NCI-H2107 treated with DMSO at 0.1 percent for 48 hours (cell line): ENCODE measurements at regions not wholly inside any gene's neighbourhood (a gene's known extent, or its start where the extent isn't known, plus 50 kb on each side); places are given as distances from the start of the nearest gene placed in this dataset.
A peak's percentile ranks its signal among the peaks of the same experiment; 100 is the strongest.
"Not testable (repeated sequence)": the region's sequence is repeated elsewhere in the genome, so short reads cannot be mapped to it uniquely, and the experiment has no call there.

ENCODE experiments used
- DNase-seq: peaks from one replicate; lab custom pipeline; 2025; ENCODE audit not compliant: unreplicated experiment; lab: John Stamatoyannopoulos, UW

DNA sequence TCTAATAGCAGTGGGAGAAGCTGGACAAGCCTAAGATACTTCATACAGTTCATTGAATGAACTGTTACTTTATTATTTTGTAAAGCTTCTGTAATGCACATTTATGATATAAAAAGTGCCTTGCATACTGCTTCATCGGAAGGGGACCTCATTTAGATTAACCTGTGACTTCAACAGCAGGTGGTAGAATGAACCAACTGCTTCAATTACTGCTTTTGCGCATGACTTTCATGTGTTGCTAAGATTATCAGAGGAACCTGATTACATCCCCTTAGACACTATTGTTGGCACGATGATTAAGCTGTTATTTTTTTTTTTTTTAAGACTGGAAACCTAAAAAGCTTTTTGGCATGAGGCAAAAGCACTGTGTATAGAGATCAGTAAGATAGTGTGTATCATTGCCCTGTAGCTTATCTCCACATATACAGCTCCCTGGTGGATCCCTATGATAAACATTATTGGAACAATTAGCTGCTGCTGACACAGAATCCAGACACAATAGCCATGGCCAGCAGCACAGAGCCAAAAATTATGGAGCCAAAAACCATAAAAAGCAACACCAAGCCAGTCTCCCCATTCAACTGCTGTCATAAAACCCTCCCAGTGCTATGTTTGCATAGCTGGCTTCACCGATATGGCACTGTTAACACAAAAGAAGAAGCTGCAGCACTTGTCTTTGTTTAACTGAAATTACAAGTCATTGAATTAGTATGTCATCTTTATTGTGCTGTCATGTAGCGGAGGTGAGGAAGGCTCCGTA is 731.6 kb upstream of the MMS22L start:
- DNase-seq = peak; percentile 21

DNA sequence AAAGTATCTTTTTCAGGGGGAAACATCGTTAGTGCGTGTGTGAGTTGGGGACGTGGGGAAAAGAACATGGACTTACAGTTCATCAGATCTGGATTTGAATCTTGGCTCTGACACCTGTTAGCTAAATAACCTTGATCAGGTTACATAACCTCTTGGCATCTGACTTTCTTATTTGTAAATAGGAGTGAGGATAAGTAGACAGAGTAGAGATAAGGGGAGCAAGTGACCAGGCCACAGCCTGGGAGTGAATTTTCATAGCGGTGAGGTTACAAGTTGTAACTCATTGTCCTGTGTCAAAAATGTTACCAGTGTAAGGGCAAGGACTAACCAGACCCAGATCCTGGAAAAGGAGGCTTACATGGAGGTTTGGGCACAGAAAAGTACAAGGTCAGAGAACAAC is 733.5 kb upstream of the MMS22L start:
- DNase-seq = no peak

DNA sequence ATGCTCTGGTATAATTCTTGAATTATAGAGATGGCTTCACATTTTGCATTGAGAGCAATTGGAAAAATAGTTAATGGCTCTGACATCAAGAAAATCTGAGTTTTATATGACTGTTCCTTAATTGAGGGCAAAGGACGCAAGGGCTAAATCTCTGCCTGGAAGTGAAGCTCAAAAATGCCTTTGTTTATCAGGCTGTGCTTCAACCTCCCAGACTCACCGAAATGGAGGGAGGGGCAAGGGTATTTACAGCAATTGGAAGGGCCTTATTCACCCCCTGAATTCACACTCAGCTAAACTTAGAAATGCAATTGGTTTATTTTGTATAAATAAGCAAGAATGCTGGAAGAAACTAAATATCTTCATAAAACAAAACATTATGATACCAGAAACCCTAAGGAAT is 737.2 kb upstream of the MMS22L start:
- no peak for DNase-seq

DNA sequence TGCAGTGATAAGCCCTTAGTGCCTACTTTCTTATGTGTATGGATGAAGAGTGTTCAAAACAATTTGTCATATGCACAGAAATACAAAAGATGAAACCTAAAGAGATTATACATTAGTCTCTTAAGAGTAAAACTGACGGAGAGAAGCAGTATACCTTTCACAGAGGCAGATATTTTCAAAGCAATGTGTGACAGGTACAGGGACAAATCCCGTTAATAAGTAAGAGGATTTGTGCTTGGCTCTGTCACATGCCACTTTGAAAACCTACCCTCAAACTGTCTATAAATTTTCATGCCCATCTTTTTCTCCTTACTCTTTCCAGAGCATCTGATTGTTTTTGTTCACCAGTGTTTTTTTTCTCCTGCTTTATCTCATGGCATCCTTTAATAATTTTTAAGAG is 741.3 kb upstream of the MMS22L start:
- no peak for DNase-seq

DNA sequence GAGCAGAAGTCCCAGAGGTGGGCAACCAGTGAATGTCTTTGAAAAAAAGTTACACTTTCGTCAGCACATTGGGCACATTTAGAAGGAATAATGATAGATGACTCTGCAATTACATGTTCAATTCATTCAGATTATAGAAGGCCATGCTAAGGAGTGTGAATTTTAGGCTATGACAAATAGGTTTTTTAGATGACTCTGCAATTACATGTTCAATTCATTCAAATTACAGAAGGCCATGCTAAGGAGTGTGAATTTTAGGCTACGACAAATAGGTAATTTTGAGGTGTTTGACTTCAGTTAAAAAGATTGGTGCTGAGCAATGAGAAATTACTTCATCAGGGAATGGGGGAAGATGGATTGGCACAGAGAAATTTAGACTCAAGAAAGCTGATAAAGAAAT is 744.9 kb upstream of the MMS22L start:
- no peak for DNase-seq

DNA sequence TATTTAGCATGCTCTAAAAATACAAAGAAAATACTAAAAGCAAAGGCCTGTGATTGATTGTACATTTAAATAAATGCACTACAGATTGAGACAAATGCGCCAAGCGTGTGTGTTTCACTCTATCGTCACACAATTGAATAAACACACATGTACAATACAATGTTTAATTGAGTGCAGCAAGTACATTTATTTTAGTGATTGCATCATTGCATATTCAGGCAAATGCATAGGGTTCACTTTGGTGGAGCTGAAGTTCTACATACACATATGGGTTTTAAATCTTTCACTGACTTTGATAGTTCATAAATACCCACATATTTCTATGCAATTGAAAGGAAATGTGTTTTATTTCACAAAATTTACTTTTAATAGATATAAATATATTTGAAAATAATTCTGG is 750.6 kb upstream of the MMS22L start:
- no peak for DNase-seq

DNA sequence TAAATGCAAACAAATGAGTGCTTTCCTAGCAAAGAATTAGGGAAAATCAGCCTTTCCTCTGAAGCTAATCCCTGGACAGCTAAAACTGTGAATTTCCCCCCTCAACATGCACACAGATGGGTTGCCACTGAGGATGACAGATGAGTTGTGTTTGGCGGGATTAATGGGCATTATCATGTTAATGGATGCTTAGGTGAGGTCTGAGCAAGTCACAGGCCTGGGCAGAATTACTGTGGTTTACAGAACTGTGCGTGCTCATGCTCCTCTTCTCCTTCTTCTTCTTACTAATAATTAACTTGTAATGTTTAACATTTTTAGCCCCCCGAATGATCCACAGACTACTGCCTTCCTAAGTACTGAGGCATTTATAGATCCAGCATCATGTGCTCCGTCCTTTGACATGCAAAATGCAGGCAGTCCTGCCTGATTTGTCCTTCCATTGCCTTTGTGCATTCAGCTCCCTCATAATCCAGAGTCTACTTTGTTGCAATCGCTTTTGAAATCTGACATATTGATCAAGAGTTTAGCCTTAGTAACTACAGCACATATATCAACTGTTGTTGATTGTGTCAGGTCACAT is 753.4 kb upstream of the MMS22L start:
- DNase-seq = no peak

DNA sequence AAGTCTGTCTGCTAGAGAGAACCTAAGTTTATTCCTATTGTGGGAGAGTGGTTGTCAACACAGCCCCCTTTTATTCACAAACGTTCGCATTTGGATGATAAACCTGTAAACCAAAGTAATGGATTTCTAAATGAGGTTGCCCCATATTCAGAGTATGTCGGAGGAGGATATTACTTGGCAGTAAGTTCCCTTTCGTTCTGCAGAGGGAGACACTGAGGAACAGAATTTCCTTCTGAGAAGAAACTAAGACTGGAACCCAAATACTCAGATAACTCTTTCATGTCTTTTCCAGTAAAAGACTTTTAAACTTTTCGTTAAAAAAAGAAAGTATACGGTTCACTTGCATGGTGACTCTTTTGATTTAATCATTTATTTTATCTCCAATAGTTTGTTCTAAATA is 754.6 kb upstream of the MMS22L start:
- DNase-seq = no peak

DNA sequence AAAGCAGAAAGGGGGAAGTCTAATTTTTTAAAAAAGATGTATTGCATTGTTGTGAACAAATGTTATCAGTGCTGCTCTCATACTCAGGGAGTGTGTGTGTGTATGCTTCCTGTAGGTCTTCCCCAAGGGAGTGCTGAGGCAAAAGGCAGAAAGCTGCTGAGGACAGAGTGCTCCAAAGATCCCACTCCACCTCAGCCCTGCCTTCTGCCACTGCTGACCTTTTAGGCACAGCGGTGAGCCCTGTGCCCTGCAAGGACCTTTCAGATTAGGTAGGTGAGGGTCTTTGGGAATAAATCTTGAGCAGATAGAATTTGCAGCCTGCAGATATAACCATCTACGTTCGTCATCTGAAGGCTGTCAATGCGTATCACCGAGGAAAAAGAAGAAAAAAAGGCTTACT is 756.4 kb upstream of the MMS22L start:
- no peak for DNase-seq

DNA sequence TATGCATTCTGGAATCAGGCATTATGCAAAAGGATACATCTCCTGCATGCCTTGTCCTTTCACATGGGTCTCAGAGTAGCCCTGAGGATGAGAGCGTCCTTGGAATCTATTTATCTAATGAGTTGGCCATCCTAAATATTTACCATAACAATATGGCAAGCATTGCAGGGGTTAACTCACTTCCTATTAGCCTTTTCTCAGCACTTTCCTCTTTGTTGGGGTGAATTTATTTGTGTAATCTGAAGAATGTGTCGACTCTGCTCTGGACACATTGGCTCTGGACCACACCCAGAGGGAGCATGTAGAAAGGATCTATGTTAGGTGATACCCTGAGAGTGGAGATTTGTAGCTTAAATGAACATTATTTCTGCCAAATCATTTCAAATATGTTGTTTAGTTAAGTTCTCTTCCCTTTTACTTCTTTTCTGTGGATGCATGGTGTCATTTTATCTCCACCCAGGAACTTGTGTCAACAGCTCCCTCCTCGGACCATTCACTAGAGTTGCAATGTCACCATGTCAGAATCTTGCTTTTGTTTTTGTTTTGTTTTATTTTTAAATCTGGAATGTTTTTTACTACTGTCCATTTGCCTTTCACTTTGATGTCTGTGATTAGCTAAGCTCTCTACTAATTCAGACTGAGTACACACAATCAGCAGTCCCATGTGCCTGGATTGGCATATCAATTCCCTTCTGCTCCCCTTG is 757.0 kb upstream of the MMS22L start:
- DNase-seq = no peak

DNA sequence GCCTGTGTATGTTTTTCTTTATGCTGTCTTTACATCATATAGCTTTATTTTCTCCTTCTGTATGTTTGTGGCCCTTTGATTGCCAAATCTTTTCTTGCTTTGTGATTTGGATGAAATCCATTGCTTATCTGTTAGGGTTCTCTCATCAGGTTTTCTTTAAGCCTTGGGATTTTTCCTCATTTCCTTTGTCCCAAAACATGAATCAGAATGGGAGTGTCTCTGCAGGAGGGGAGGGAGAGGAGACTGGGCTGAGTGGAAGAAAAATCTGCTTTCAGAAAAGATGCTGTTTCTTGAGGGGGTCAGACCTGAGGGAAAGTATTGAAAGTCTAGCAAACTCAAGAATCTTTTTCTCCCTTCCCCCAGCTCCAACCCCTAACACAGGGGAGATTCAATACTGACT is 758.0 kb upstream of the MMS22L start:
- no peak for DNase-seq

DNA sequence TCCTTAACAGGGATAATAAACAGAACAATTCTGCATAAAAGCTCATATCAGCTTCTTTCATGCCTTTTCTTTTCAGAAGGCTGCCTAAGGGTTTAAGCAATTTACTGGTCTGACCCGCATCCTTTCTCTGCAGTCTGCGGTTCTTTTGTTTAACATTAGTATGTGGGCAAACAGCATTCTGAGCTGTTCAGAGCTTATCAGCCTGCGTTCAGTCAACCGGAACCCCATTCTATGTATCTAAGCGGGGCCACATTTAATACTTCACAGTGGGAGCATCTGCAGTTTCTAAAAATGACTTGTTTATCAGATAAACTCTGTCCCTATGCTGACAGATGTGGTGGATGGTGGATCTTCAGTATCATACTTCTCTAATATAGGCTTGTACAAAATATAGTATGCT is 758.9 kb upstream of the MMS22L start:
- peak; percentile 65 for DNase-seq

DNA sequence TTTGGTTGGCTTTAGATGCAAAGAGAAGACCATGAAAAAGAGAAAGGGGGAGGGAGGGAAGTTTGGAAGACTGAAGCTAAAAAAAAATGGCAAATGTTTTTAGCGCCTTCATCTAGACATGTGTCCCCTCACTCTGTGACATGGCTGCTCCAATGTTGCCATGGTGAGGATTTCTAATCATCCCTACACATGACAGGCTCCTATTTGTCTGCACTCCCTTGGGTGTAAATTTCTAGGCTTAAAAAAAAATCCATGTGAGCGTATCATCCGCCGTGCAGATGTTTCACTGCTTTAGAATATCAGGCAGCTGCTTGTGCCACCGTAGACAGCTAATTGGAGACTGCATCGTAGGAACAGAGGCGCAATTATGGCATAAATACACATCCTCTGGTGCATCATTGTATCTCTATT is 761.1 kb upstream of the MMS22L start:
- no peak for DNase-seq

DNA sequence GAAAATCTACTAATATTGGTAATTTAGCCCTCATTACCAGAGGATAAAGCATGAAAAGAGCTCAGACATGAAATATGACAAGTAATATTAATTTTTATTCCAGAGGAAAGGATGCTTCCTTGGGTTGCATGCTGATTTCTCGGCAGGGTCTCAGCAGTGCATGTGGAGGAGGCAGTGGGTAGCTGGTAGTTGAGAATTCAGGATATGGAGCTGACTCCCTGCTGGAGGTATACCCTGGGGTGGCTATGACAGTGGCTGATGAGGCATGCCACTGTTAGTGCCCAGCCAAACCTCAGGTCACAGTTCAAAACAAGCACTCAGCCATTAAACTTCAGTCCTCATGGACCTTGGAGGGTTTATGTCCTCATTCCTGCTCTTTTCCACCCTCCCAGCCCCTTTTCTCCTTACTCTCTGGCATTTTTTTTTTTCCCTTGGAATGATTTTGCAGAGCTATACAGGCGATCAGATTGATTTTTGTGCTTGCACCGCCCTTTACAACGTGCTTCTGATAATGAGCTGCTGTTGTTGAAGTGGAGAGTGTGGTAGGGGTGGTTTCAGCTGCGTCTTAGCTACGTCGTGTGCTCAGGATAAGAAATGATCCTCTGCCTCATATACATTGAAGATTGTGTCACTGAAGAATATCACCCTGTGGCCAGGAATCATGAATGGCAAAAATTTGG is 761.9 kb upstream of the MMS22L start:
- DNase-seq = no peak

DNA sequence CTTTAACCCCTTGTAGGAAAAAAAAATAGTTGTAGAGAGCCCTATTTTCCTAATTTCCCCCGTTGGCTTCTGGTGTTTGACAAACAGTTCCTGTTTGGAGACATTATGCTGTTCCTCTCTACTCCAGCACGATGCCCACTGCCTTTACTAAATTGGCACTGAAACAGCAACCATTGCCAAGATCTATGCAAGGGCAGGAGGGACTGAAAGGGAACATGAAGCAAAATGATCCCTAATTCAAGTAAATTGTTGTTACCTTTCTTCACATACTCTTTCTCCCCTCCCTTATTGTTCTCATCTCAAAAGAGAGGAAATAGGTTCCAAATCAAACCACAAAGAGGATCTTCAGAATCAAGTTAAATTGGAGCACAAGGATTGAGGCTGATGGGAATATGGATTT is 764.1 kb upstream of the MMS22L start:
- no peak for DNase-seq

DNA sequence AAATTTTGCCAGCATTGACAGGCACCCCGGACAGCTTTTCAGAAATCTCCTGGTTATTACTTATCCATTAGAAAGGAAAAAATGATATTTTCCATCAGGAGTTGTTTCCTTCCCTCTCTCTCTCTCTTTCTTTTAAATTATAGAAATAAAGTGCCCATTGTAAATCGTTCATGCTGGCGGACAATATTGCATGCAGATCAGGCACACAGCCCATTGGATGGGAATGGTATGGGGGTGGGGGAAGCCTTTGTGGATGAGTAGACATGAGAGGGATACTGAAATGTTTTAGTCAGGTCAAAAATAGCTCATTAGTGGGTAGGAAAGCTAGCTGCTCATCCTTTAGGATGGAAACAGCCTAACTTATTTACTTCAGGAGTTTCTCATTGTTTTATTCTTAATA is 764.9 kb upstream of the MMS22L start:
- no peak for DNase-seq

DNA sequence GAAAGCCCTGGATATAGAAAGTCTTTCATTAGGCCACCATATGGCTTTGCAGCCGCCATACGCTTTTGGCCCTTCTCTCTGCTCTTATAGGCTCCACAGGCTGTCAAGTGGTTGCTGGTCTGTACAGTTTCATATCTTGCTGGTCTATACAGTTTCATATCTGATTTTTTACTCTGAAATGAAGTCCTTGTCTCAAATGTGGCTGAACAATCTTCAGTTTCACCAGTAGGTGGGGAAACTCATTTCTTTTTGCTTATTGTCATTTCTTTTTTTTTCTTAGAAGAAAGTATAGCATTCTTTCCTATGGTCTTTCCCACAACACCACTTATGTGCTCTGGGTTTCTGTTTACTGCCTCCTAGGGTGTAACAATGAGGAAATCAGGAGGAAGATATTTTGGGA is 771.4 kb upstream of the MMS22L start:
- DNase-seq = no peak

DNA sequence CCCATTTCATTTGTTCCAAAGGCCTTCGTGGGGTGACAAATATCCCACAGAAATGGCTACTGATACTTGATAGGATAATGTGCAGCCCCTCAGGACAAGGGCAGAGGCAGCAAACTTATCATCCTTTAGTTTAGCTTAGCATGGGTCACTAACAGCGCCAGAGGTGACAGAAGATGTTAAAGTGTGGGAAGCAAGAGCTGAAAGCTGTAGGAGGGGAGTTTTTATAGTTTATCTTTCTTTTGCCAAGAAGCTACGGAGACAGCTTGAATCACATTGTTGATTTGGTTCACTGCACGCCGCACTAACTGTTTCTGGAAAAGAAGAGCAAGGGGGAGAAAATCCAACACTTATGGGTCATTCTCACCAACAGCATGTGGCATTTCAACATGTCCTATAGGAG is 773.9 kb upstream of the MMS22L start:
- no peak for DNase-seq

DNA sequence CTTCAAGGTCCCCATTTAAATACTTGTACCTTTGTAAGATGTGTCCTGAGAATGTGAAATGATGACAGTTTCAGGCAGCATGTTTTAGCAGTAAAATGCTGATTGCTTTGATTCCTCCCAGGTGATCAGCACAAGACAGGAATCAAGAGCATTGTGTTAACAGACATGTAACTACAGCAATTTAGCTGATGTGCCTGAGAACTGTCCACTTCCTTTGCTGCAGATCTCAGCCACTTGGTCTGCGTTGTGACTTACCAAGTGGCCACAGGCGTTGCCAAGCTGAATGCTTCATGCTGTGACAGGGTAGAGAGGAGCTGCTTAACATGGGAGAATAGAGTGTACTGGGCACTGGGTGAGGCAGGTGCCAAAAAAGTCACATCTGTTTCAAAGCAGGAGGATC is 767.0 kb upstream of the POU3F2 start:
- no peak for DNase-seq

DNA sequence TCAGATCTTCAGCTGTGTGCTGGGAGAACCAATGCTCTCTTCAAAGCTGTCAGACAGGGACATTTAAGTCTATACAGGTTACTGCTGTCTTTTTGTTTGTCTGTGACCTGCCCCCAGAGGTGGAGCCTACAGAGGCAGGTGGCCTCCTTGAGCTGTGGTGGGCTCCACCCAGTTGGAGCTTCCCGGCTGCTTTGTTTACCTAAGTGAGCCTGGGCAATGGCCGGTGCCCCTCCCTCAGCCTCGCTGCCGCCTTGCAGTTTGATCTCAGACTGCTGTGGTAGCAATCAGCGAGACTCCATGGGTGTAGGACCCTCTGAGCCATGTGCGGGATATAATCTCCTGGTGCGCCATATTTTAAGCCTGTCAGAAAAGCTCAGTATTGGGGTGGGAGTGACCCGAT is 745.8 kb upstream of the POU3F2 start:
- not testable (repeated sequence) for DNase-seq

DNA sequence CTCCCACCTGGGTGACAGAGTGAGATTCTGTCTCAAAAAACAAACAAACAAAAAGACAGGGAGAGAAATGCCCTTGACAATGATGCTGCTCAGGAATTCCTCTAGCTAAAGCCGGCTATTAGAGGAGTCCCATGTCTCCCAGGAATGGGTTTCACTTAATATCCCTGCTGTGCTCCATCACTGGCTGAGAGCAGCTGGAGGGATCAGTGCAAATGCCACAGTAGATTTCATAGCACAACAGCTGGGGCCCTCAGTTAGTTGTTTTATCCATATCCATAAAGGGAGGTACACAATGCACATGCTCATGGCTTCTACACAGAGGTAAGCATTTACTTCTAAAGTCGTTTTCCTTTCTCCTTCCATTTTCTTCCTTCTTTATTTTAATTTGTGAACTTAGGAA is 742.0 kb upstream of the POU3F2 start:
- no peak for DNase-seq

DNA sequence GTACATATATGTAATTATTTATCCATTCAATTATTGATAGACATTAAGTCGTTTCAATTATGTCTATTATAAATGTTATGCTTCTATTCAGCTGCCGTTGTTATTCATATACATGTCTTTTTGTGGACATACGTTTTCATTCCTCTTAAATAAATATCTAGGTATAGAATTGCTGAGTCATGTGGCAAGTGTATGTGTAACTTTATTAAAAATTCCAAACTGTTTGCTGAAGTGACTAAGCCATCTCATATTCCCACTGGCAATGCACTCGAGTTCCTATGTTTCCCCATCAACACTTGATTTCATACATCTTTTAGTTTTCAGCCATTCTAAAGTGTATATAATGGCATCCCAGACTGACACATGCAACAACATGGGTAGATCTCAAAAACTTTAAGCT is 739.7 kb upstream of the POU3F2 start:
- DNase-seq = no peak
